GM12864 (cell line): ENCODE measurements at regions not wholly inside any gene's neighbourhood (a gene's known extent, or its start where the extent isn't known, plus 50 kb on each side); places are given as distances from the start of the nearest gene placed in this dataset.

Experiments used
- DNase-seq: peaks from one replicate; pipeline ENCODE4 v3.0.0-alpha.2; 2011; ENCODE audit warnings: low read depth
- H3K4me3 ChIP-seq: 2 replicates; pipeline ENCODE4 v1.5.1; 2011; ENCODE audit warnings: mild to moderate bottlenecking, low read depth, low read length, control low read depth
- CTCF ChIP-seq: IDR thresholded peaks from 2 replicates; pipeline ENCODE4 v1.5.1; 2011; ENCODE audit warnings: low read depth, mild to moderate bottlenecking, moderate library complexity, low read length, control low read depth, inconsistent platforms; ENCODE audit errors: missing control alignments

GRCh38 chr4:30443289-30443688 lies 276.9 kb upstream of the PCDH7 start:
- DNase-seq, result no peak

GRCh38 chr4:30450474-30450873 lies 269.7 kb upstream of the PCDH7 start:
- H3K4me3 ChIP-seq, result no peak overlapping the region
- DNase-seq, result no peak
- no peak for TF ChIP-seq CTCF

More at GRCh38 chr4:30443289-30443688, 276.9 kb upstream of the PCDH7 start:
- no peak overlapping the region for H3K4me3 ChIP-seq
- no peak for TF ChIP-seq CTCF

- no peak overlapping the region for H3K4me3 ChIP-seq
- no peak for DNase-seq
- TF ChIP-seq CTCF, result no peak
Observed at GRCh38 chr4:30454504-30454903, 265.7 kb upstream of the PCDH7 start.

GRCh38 chr4:30456716-30457115 lies 263.5 kb upstream of the PCDH7 start:
- H3K4me3 ChIP-seq, result no peak overlapping the region
- DNase-seq, result no peak
- no peak for TF ChIP-seq CTCF

GRCh38 chr4:30460818-30461217 lies 259.4 kb upstream of the PCDH7 start:
- H3K4me3 ChIP-seq, result no peak overlapping the region
- TF ChIP-seq CTCF, result no peak
- no peak for DNase-seq

- no peak for DNase-seq
- no peak overlapping the region for H3K4me3 ChIP-seq
- no peak for TF ChIP-seq CTCF
Observed at GRCh38 chr4:30461218-30461617, 259.0 kb upstream of the PCDH7 start.

GRCh38 chr4:30462445-30463090 lies 257.6 kb upstream of the PCDH7 start:
- no peak overlapping the region for H3K4me3 ChIP-seq
- no peak for TF ChIP-seq CTCF
- DNase-seq, result no peak
